ENCODE measurements at regions not wholly inside any gene's neighbourhood (a gene's known extent, or its start where the extent isn't known, plus 50 kb on each side); places are given as distances from the start of the nearest gene placed in this dataset.

- no peak for TF ChIP-seq SRF (IDR thresholded peaks at IDR 0.05; ENCODE audit: low read depth, low read length)
These were observed 144.5 kb downstream of the NAP1L3 start (continued) for GRCh38 chrX:93528917-93529316.

Measured in H1 (cell line).